ENCODE measurements at regions not wholly inside any gene's neighbourhood (a gene's known extent, or its start where the extent isn't known, plus 50 kb on each side); places are given as distances from the start of the nearest gene placed in this dataset.

- H3K27ac ChIP-seq: no peak overlapping the region
- no peak for DNase-seq
- no peaks in the 10 kb centered on the region for H3K27me3 ChIP-seq
- TF ChIP-seq CTCF (IDR thresholded peaks at IDR 0.05): no peak
- H3K4me3 ChIP-seq: no peak overlapping the region
- no peaks in the 10 kb centered on the region for H3K9me3 ChIP-seq
- H3K4me1 ChIP-seq: no peaks in the 10 kb centered on the region
- no peak for ATAC-seq
- intact Hi-C loops (cut with DNase I): no loop called here
- H3K36me3 ChIP-seq: no peaks in the 10 kb centered on the region
Observed at GRCh38 chr9:78438211-78438610, 141.3 kb downstream of the PSAT1 start.

- Histone ChIP-seq H3K4me1 (no peaks in the 10 kb centered on the region), H3K27ac (no peak overlapping the region), H3K27me3 (no peaks in the 10 kb centered on the region), H3K9me3 (no peaks in the 10 kb centered on the region), H3K36me3 (no peaks in the 10 kb centered on the region), H3K4me3 (no peak overlapping the region)
- TF ChIP-seq CTCF (IDR thresholded peaks at IDR 0.05): no peak
- intact Hi-C loops (cut with DNase I): no loop called here
- no peak for DNase-seq
- no peak for ATAC-seq
Observed at GRCh38 chr9:78438780-78439179, 141.9 kb downstream of the PSAT1 start.

DNA sequence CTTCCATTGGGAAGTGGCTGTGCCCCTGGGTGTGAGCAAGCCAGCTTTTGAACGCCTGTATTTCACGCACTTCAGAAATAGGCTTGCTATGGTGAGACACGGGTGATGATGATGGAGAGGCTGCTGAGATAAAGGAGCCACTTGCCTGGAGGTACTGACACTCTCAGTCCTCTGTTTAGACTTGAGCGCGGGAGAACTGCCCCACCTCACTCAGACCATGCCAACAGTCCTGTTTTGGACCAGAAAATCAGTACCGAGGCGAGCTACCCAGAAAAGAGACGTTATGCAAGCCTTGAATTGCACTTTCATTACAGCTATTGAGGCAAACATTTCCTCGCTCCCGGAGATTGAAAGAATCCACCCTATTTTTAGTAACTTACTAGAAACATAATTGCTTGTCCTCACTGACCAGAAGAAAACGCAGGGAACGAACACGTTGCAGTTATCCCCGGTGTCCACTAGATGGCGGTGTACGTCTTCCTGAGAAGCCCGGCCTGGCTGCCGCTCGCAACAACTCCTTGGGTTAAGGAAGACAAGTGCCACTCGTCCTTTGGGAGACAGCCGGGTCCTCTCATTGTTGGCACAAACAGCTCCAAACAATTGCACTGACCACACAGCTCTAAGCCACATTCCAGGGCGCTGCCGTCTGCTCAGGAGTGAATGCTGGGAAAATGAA lies 142.4 kb downstream of the PSAT1 start:
- no peaks in the 10 kb centered on the region for H3K27me3 ChIP-seq
- no peaks in the 10 kb centered on the region for H3K36me3 ChIP-seq
- no peak overlapping the region for H3K4me3 ChIP-seq
- H3K9me3 ChIP-seq: no peaks in the 10 kb centered on the region
- H3K4me1 ChIP-seq: no peaks in the 10 kb centered on the region
- intact Hi-C loops (cut with DNase I): no loop called here
- TF ChIP-seq CTCF (IDR thresholded peaks at IDR 0.05): peak; percentile 96
- ATAC-seq: peak; percentile 98
- DNase-seq: peak; percentile 90
- no peak overlapping the region for H3K27ac ChIP-seq

DNA sequence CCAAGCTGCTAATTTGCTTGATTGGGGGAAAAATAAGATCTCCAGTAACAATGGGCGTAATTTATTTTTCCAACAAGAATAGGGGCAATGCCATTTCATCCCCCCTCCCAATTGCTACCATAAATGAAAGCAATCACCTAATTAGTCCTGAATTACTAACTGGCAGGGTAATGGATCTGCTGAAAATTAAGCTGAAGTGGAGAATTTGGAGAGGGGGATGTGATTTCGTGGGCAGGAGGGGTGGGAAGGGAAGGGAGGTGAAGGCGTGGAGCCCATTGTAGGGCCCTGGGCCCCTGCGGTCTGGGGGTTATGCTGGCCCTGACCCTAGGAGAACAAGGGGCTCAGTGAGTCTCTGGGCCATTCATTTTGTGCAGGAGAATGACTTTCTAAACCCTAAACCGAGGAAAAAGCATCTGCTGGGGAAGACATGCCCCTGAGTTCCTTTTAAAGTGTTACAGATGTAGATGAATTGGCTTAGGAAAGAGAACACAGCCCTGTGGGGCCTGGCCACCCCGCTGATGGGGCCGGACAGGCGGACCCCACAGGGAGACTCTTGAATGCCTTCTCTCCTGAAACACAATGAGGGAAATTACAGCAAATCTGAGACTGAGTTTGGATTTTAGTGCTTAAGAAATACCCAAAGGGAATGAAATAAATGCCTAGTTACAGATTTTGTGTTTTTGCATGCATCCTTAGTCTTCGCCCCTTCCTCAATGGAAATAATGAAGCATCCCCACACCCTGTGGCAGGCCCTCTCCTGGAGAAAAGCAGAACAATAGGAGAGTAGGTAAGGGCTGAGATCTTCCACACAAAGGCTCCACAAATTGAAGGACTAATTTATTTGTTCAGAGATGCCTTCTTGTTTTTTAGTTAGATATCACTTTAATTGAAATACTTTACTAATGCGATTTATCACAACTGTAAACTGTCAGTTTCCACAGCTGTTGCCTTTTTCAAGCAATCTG lies 143.2 kb downstream of the PSAT1 start:
- H3K36me3 ChIP-seq: no peaks in the 10 kb centered on the region
- TF ChIP-seq CTCF (IDR thresholded peaks at IDR 0.05): no peak
- H3K4me3 ChIP-seq: no peak overlapping the region
- no peak overlapping the region for H3K27ac ChIP-seq
- H3K9me3 ChIP-seq: no peaks in the 10 kb centered on the region
- intact Hi-C loops (cut with DNase I): no loop called here
- H3K27me3 ChIP-seq: no peaks in the 10 kb centered on the region
- no peak for DNase-seq
- H3K4me1 ChIP-seq: no peaks in the 10 kb centered on the region
- no peak for ATAC-seq

DNA sequence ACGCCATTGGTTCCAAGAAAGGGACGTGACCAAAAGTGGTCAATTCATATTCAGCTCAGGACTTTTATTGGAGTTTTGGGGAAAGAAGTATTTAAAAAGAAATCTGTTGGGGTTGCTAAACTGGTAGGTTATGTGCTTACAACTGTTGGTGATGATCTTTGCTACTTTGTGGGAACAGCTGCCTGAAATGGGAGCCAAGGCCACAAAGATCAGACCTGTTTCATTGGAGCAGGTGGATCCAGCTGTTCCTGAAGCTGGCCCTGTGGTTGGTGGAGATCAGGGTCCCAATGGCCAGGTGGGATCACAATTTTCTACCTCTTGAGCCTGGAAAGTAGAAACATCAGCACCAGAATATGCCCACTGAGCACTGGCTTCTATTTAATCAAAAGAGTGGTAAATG lies 144.5 kb downstream of the PSAT1 start:
- no peak for ATAC-seq
- intact Hi-C loops (cut with DNase I): no loop called here

More for the DNA sequence above, 144.5 kb downstream of the PSAT1 start:
- H3K27ac ChIP-seq: no peak overlapping the region
- no peaks in the 10 kb centered on the region for H3K36me3 ChIP-seq
- no peak for TF ChIP-seq CTCF (IDR thresholded peaks at IDR 0.05)
- H3K4me3 ChIP-seq: no peak overlapping the region
- no peaks in the 10 kb centered on the region for H3K4me1 ChIP-seq
- no peak for DNase-seq
- H3K9me3 ChIP-seq: no peaks in the 10 kb centered on the region
- H3K27me3 ChIP-seq: no peaks in the 10 kb centered on the region

Measured in upper lobe of right lung (tissue), 1 donor.